ENCODE measurements at regions not wholly inside any gene's neighbourhood (a gene's known extent, or its start where the extent isn't known, plus 50 kb on each side); places are given as distances from the start of the nearest gene placed in this dataset.

DNA sequence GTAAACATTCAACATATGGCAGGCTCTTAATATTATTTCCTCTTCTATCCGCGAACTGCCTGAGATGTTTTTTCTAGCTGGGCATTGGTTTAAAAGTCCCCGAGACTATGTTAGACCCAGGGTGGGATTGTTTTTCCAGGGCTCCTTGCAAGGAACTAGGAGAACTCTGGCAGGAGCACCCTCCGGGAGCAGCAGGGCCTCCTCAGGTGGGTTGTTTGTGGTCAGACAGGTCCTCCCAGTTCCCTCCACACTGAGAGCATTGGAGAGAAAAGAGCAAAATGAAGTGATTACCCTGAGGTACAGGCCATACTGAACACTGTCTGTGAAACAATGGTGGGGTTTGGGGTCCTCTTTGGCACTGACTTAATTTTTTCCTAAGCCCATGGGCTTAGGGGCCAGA, 115.9 kb upstream of the LGALSL start:
- DNase-seq (no peak), ATAC-seq (no peak)
- Mint-ChIP-seq H3K36me3 (ENCODE audit: low read depth) (no peaks in the 10 kb centered on the region), H3K4me1 (ENCODE audit: low read depth) (peaks cover 8% of the 10 kb centered on the region), H3K27ac (no peak overlapping the region), H3K9me3 (ENCODE audit: insufficient read depth) (no peaks in the 10 kb centered on the region), H3K27me3 (ENCODE audit: low read depth) (peaks cover 6% of the 10 kb centered on the region), H3K4me3 (no peak overlapping the region)
- ChIA-PET CTCF (interaction anchor here (1.1 to 6.0 kb wide), 3 partner anchors 8 to 288 kb away, joined by 3 to 28 read pairs (median 11); no protein-coding TSS in a partner anchor), POLR2A (no interaction called here)

DNA sequence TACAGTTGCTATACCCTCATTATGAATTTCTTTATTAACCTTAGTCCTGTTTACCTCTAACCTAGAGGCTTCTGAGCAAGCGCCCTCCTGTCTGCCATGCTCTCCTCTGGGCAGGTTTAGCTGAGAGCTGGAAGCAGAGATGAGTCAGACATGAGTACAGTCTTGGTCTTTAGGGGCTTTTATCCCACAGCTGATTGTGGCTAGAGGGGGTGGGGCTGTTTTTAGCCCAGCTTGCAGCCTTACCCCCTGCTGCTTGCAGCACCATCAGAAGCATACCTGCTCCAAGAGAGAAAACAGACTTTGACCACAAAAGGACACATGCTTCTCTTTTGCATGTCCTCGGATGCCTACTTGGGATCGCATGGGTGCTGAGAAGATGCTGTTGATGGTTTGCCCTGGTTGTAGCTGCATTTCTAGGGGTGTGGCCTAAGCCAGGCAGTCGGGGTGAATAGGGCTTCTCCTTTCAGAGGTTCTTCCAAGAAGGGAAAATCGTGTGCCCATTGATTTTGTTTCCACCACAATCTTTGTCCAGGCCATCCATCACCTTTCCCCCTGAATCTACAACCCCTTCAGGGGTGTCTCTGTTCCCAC, 115.0 kb upstream of the LGALSL start:
- ChIA-PET POLR2A (no interaction called here), CTCF (interaction anchor here (1.1 to 6.0 kb wide), 5 partner anchors 8 to 289 kb away, joined by 3 to 28 read pairs (median 11); partner anchors contain the start of gene AFTPH)
- H3K4me3 Mint-ChIP-seq, result no peak overlapping the region
- H3K27ac Mint-ChIP-seq, result no peak overlapping the region
- H3K36me3 Mint-ChIP-seq (ENCODE audit: low read depth), result no peaks in the 10 kb centered on the region
- ATAC-seq (peak; percentile 70), DNase-seq (peak; percentile 48)
- H3K4me1 Mint-ChIP-seq (ENCODE audit: low read depth), result peaks cover 8% of the 10 kb centered on the region
- H3K9me3 Mint-ChIP-seq (ENCODE audit: insufficient read depth), result no peaks in the 10 kb centered on the region
- H3K27me3 Mint-ChIP-seq (ENCODE audit: low read depth), result peaks cover 6% of the 10 kb centered on the region

DNA sequence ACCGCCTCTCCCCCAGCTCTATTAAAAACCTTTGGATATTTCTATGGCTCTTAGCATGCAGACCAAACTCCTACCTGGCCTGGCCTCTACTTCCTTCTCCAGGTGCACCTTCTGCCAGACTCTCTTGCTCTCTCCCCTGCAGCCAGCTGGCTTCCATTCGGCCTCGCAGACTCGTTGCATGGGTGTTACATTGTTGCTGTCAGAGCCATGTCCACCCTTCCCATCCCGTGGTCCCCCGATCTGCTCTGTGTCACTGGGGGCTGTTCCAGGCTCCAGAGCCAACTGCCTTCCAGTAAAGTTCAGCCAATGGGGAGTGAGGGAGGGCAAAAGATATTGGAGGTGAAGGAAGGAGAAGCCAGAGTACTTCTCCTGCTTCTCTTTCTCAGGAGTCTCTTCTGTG, 112.5 kb upstream of the LGALSL start:
- Mint-ChIP-seq H3K36me3 (ENCODE audit: low read depth) (no peaks in the 10 kb centered on the region), H3K27me3 (ENCODE audit: low read depth) (peaks cover 6% of the 10 kb centered on the region), H3K9me3 (ENCODE audit: insufficient read depth) (no peaks in the 10 kb centered on the region), H3K4me1 (ENCODE audit: low read depth) (peaks cover 8% of the 10 kb centered on the region), H3K4me3 (no peak overlapping the region), H3K27ac (no peak overlapping the region)
- CTCF ChIA-PET, result interaction anchor here (2.0 to 6.0 kb wide), 2 partner anchors 11 to 14 kb away, joined by 7 to 28 read pairs; no protein-coding TSS in a partner anchor
- ATAC-seq (no peak), DNase-seq (no peak)
- POLR2A ChIA-PET, result interaction anchor here (1.2 kb wide), 1 partner anchor 11 kb away, joined by 3 read pairs; no protein-coding TSS in a partner anchor

GRCh38 chr2:64342195-64343099, 111.5 kb upstream of the LGALSL start:
- H3K4me1 Mint-ChIP-seq (ENCODE audit: low read depth), result peaks cover 8% of the 10 kb centered on the region
- no peaks in the 10 kb centered on the region for H3K36me3 Mint-ChIP-seq (ENCODE audit: low read depth)
- H3K9me3 Mint-ChIP-seq (ENCODE audit: insufficient read depth), result no peaks in the 10 kb centered on the region
- DNase-seq (no peak), ATAC-seq (no peak)
- ChIA-PET POLR2A (interaction anchor here (1.2 kb wide), 1 partner anchor 12 kb away, joined by 3 read pairs; no protein-coding TSS in a partner anchor), CTCF (interaction anchor here (2.0 to 2.1 kb wide), 2 partner anchors 12 kb away, joined by 7 to 9 read pairs; no protein-coding TSS in a partner anchor)
- peaks cover 6% of the 10 kb centered on the region for H3K27me3 Mint-ChIP-seq (ENCODE audit: low read depth)
- H3K27ac Mint-ChIP-seq, result no peak overlapping the region
- no peak overlapping the region for H3K4me3 Mint-ChIP-seq

- Mint-ChIP-seq H3K27me3 (ENCODE audit: low read depth) (peaks cover 6% of the 10 kb centered on the region), H3K36me3 (ENCODE audit: low read depth) (no peaks in the 10 kb centered on the region), H3K4me3 (no peak overlapping the region), H3K9me3 (ENCODE audit: insufficient read depth) (no peaks in the 10 kb centered on the region), H3K4me1 (ENCODE audit: low read depth) (no peaks in the 10 kb centered on the region), H3K27ac (no peak overlapping the region)
- ChIA-PET POLR2A (no interaction called here), CTCF (no interaction called here)
- ATAC-seq (no peak), DNase-seq (no peak)
Observed at GRCh38 chr2:64344999-64345576, 108.9 kb upstream of the LGALSL start.

- Mint-ChIP-seq H3K36me3 (ENCODE audit: low read depth) (no peaks in the 10 kb centered on the region), H3K9me3 (ENCODE audit: insufficient read depth) (no peaks in the 10 kb centered on the region), H3K27ac (no peak overlapping the region), H3K4me1 (ENCODE audit: low read depth) (no peaks in the 10 kb centered on the region), H3K27me3 (ENCODE audit: low read depth) (peaks cover 4% of the 10 kb centered on the region), H3K4me3 (no peak overlapping the region)
- no peak for ATAC-seq
- DNase-seq, result no peak
- POLR2A ChIA-PET, result no interaction called here
- CTCF ChIA-PET, result interaction anchor here (4.7 kb wide), 1 partner anchor 15 kb away, joined by 18 read pairs; no protein-coding TSS in a partner anchor
Observed at GRCh38 chr2:64345998-64346397, 108.0 kb upstream of the LGALSL start.

DNA sequence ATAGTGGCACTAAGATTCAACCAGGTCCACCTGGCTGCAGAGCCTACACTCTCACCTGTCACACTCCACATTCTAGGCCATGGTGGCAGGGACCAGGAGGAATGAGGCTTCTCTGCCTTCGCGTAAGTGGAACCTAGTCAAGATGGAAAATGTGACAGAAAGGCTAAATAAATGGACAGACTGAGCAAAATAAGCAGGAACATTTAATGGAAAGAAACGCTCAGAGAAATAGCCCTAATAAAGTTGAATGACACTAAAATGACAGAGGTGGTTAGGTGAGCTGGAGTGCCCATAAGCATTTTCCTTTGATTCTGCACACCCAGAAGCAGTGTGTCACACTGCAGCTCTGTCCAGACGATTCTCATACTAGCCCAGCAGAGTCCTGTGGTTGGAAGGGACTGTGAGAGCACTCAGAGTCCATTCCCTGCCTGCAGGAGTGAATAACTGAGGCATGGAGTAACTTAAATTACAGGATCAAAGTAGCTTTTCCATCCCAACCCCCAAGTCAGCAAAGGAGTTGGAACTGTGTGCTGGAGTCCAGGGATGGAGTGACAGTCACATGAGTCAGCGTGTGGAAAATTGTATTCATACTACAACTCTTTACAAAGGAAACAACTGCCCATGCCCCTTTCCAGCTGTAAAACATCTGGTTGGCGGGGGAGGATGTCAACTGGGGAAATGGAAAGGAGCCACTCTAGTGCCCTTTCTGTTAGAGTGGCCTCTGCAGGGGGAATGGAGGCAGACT, 105.4 kb upstream of the LGALSL start:
- no peak for DNase-seq
- Mint-ChIP-seq H3K36me3 (ENCODE audit: low read depth) (no peaks in the 10 kb centered on the region), H3K4me3 (no peak overlapping the region), H3K27ac (no peak overlapping the region), H3K4me1 (ENCODE audit: low read depth) (no peaks in the 10 kb centered on the region), H3K9me3 (ENCODE audit: insufficient read depth) (no peaks in the 10 kb centered on the region), H3K27me3 (ENCODE audit: low read depth) (peaks cover 4% of the 10 kb centered on the region)
- no peak for ATAC-seq
- POLR2A ChIA-PET, result interaction anchor here (1.1 kb wide), 1 partner anchor 9 kb away, joined by 3 read pairs; no protein-coding TSS in a partner anchor
- CTCF ChIA-PET, result interaction anchor here (1.0 to 4.7 kb wide), 3 partner anchors 18 to 140 kb away, joined by 3 to 18 read pairs (median 4); no protein-coding TSS in a partner anchor

- Mint-ChIP-seq H3K9me3 (ENCODE audit: insufficient read depth) (no peaks in the 10 kb centered on the region), H3K4me3 (no peak overlapping the region), H3K27me3 (ENCODE audit: low read depth) (peaks cover 6% of the 10 kb centered on the region), H3K27ac (no peak overlapping the region), H3K36me3 (ENCODE audit: low read depth) (no peaks in the 10 kb centered on the region), H3K4me1 (ENCODE audit: low read depth) (no peaks in the 10 kb centered on the region)
- ChIA-PET CTCF (interaction anchor here (1.0 to 4.7 kb wide), 2 partner anchors 18 to 139 kb away, joined by 3 to 18 read pairs; no protein-coding TSS in a partner anchor), POLR2A (interaction anchor here (1.1 kb wide), 1 partner anchor 8 kb away, joined by 3 read pairs; no protein-coding TSS in a partner anchor)
- no peak for DNase-seq
- ATAC-seq, result no peak
Observed at GRCh38 chr2:64349131-64349530, 104.8 kb upstream of the LGALSL start.

DNA sequence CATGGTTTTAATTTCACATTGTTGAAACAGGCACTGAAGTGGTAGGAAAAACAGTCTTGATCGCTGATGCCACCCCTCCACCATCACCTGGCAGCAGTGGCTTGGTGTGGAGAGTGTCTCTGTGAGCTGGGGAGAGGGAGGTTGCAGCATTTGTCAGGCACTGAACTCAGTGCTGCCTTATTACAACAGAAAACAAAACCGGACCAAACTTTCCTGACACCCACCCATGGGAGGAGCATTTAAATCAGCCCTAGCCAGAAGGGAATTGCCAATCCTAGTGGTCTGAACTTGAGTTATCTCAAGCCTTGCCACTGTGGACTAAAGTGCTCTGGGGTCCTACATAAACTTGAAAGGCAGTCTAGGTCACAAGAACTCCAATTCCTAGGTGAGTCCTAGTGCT, 103.0 kb upstream of the LGALSL start:
- Mint-ChIP-seq H3K9me3 (ENCODE audit: insufficient read depth) (no peaks in the 10 kb centered on the region), H3K4me1 (ENCODE audit: low read depth) (no peaks in the 10 kb centered on the region), H3K27ac (no peak overlapping the region), H3K36me3 (ENCODE audit: low read depth) (no peaks in the 10 kb centered on the region), H3K4me3 (no peak overlapping the region), H3K27me3 (ENCODE audit: low read depth) (peaks cover 16% of the 10 kb centered on the region)
- DNase-seq (no peak), ATAC-seq (no peak)
- ChIA-PET POLR2A (no interaction called here), CTCF (interaction anchor here (1.2 kb wide), 1 partner anchor 20 kb away, joined by 4 read pairs; no protein-coding TSS in a partner anchor)

GRCh38 chr2:64352292-64352691, 101.7 kb upstream of the LGALSL start:
- H3K36me3 Mint-ChIP-seq (ENCODE audit: low read depth), result no peaks in the 10 kb centered on the region
- no peaks in the 10 kb centered on the region for H3K4me1 Mint-ChIP-seq (ENCODE audit: low read depth)
- ChIA-PET CTCF (interaction anchor here (1.8 kb wide), 1 partner anchor 21 kb away, joined by 9 read pairs; no protein-coding TSS in a partner anchor), POLR2A (no interaction called here)
- no peak overlapping the region for H3K4me3 Mint-ChIP-seq
- DNase-seq (no peak), ATAC-seq (peak; percentile 39)
- no peak overlapping the region for H3K27ac Mint-ChIP-seq
- no peaks in the 10 kb centered on the region for H3K9me3 Mint-ChIP-seq (ENCODE audit: insufficient read depth)
- peaks cover 24% of the 10 kb centered on the region for H3K27me3 Mint-ChIP-seq (ENCODE audit: low read depth)

Measured in activated CD8-positive, alpha-beta T cell treated with anti-CD3 and anti-CD28 coated beads, Interleukin-2, amount 10 ng/mL, durations not matched to agents 7 days and 5 days (primary cell).